SIG-M5 treated with dmso at 0.1 percent for 504 hours (cell line): ENCODE measurements at regions not wholly inside any gene's neighbourhood (a gene's known extent, or its start where the extent isn't known, plus 50 kb on each side); places are given as distances from the start of the nearest gene placed in this dataset.
"Not testable (repeated sequence)": the region's sequence is repeated elsewhere in the genome, so short reads cannot be mapped to it uniquely, and the experiment has no call there.

Experiments used
- DNase-seq: peaks from one replicate; lab custom pipeline; 2025; ENCODE audit not compliant: unreplicated experiment; lab: John Stamatoyannopoulos, UW

- DNase-seq: peak; percentile 50
Observed at GRCh38 chr5:63125862-63126261, 547.2 kb downstream of the LRRC70 start.

- DNase-seq: no peak
Observed at GRCh38 chr5:63125392-63125791, 546.8 kb downstream of the LRRC70 start.

- no peak for DNase-seq
Observed at GRCh38 chr5:63124266-63124665, 545.6 kb downstream of the LRRC70 start.

- no peak for DNase-seq
Observed at GRCh38 chr5:63121471-63121870, 542.9 kb downstream of the LRRC70 start.

GRCh38 chr5:63118221-63118620 is 539.6 kb downstream of the LRRC70 start:
- DNase-seq: no peak

- DNase-seq: no peak
Observed at GRCh38 chr5:63111891-63112290, 533.3 kb downstream of the LRRC70 start.

- DNase-seq: peak; percentile 8
Observed at GRCh38 chr5:63101870-63102269, 523.3 kb downstream of the LRRC70 start.

- no peak for DNase-seq
Observed at GRCh38 chr5:63097286-63097685, 518.7 kb downstream of the LRRC70 start.

- no peak for DNase-seq
Observed at GRCh38 chr5:63094730-63095129, 516.1 kb downstream of the LRRC70 start.

GRCh38 chr5:63089147-63089546 is 510.5 kb downstream of the LRRC70 start:
- no peak for DNase-seq

GRCh38 chr5:63085561-63085960 is 506.9 kb downstream of the LRRC70 start:
- DNase-seq: no peak

GRCh38 chr5:63083689-63084088 is 505.1 kb downstream of the LRRC70 start:
- DNase-seq: not testable (repeated sequence)

- DNase-seq: no peak
Observed at GRCh38 chr5:63081402-63081801, 502.8 kb downstream of the LRRC70 start.

- no peak for DNase-seq
Observed at GRCh38 chr5:63070001-63070400, 491.4 kb downstream of the LRRC70 start.

- no peak for DNase-seq
Observed at GRCh38 chr5:63055421-63055820, 476.8 kb downstream of the LRRC70 start.

GRCh38 chr5:63053019-63053638 is 474.5 kb downstream of the LRRC70 start:
- no peak for DNase-seq

GRCh38 chr5:63050916-63051315 is 472.3 kb downstream of the LRRC70 start:
- no peak for DNase-seq

GRCh38 chr5:63049935-63050334 is 471.3 kb downstream of the LRRC70 start:
- no peak for DNase-seq

- no peak for DNase-seq
Observed at GRCh38 chr5:63043792-63044191, 465.2 kb downstream of the LRRC70 start.

- no peak for DNase-seq
Observed at GRCh38 chr5:63032343-63032742, 453.7 kb downstream of the LRRC70 start.

GRCh38 chr5:63029891-63030290 is 451.3 kb downstream of the LRRC70 start:
- DNase-seq: no peak

GRCh38 chr5:63025679-63026078 is 447.1 kb downstream of the LRRC70 start:
- DNase-seq: no peak

GRCh38 chr5:63022403-63022802 is 443.8 kb downstream of the LRRC70 start:
- DNase-seq: no peak
